Glutamatergic neuron (in vitro differentiated cells): ENCODE measurements at regions not wholly inside any gene's neighbourhood (a gene's known extent, or its start where the extent isn't known, plus 50 kb on each side); places are given as distances from the start of the nearest gene placed in this dataset. TPM values are rescaled to one million over a fixed set of nuclear protein-coding genes. Genes with fewer than 3 reads are reported as not detected.
A peak's percentile ranks its signal among the peaks of the same experiment; 100 is the strongest.
"Not testable (repeated sequence)": the region's sequence is repeated elsewhere in the genome, so short reads cannot be mapped to it uniquely, and the experiment has no call there.

Experiments
- DNase-seq: peaks from one replicate; pipeline ENCODE4 v3.0.0; 2022
- H3K27ac Mint-ChIP-seq: one replicate; pipeline ENCODE4 v1.8.0; 2020; ENCODE audit warnings: mild to moderate bottlenecking, mixed read lengths, inconsistent platforms; ENCODE audit not compliant: unreplicated experiment
- H3K27me3 Mint-ChIP-seq: one replicate; pipeline ENCODE4 v1.8.0; 2020; ENCODE audit warnings: mild to moderate bottlenecking, moderate library complexity, mixed read lengths, inconsistent platforms; ENCODE audit not compliant: unreplicated experiment
- H3K36me3 Mint-ChIP-seq: one replicate; pipeline ENCODE4 v1.8.0; 2020; ENCODE audit warnings: mild to moderate bottlenecking, mixed read lengths, inconsistent platforms; ENCODE audit not compliant: unreplicated experiment
- H3K4me1 Mint-ChIP-seq: one replicate; pipeline ENCODE4 v1.8.0; 2020; ENCODE audit warnings: mild to moderate bottlenecking, low read depth, mixed read lengths, inconsistent platforms; ENCODE audit not compliant: unreplicated experiment
- H3K4me3 Mint-ChIP-seq: one replicate; pipeline ENCODE4 v1.8.0; 2020; ENCODE audit warnings: mild to moderate bottlenecking, mixed read lengths, inconsistent platforms; ENCODE audit not compliant: unreplicated experiment
- H3K9me3 Mint-ChIP-seq: one replicate; pipeline ENCODE4 v1.8.0; 2020; ENCODE audit warnings: mild to moderate bottlenecking, moderate library complexity, mixed read lengths, inconsistent platforms; ENCODE audit not compliant: unreplicated experiment
- microRNA-seq: library from miRNA; unstranded; fragments of <30 nt; microRNA quantifications from one replicate; pipeline ENCODE4, GENCODE V29; 2020; ENCODE audit not compliant: unreplicated experiment

GRCh38 chr2:87687550-87688270, 60.2 kb upstream of the PLGLB2 start:
- not testable (repeated sequence) for H3K4me1 Mint-ChIP-seq, H3K36me3 Mint-ChIP-seq, H3K27me3 Mint-ChIP-seq, H3K27ac Mint-ChIP-seq, H3K4me3 Mint-ChIP-seq, H3K9me3 Mint-ChIP-seq
- peak; percentile 36 for DNase-seq

GRCh38 chr2:87691899-87692592, 55.8 kb upstream of the PLGLB2 start:
- H3K4me3 Mint-ChIP-seq, H3K27me3 Mint-ChIP-seq, H3K4me1 Mint-ChIP-seq, DNase-seq, H3K9me3 Mint-ChIP-seq, H3K36me3 Mint-ChIP-seq, H3K27ac Mint-ChIP-seq: not testable (repeated sequence)

- DNase-seq, H3K36me3 Mint-ChIP-seq, H3K27ac Mint-ChIP-seq, H3K4me3 Mint-ChIP-seq, H3K9me3 Mint-ChIP-seq, H3K4me1 Mint-ChIP-seq, H3K27me3 Mint-ChIP-seq: not testable (repeated sequence)
Measured at GRCh38 chr2:87692914-87693313, 55.0 kb upstream of the PLGLB2 start.

GRCh38 chr2:87693882-87694281, 54.0 kb upstream of the PLGLB2 start:
- not testable (repeated sequence) for H3K27me3 Mint-ChIP-seq, H3K4me1 Mint-ChIP-seq, H3K36me3 Mint-ChIP-seq, DNase-seq, H3K9me3 Mint-ChIP-seq, H3K4me3 Mint-ChIP-seq, H3K27ac Mint-ChIP-seq

- not testable (repeated sequence) for H3K27ac Mint-ChIP-seq, H3K9me3 Mint-ChIP-seq, H3K36me3 Mint-ChIP-seq, H3K4me1 Mint-ChIP-seq, DNase-seq, H3K4me3 Mint-ChIP-seq, H3K27me3 Mint-ChIP-seq
Measured at GRCh38 chr2:87695596-87696323, 52.1 kb upstream of the PLGLB2 start.

Small RNAs in the stretch of these regions (microRNA-seq; reads per million reads assigned to microRNA genes)
- gene MIR4771-1 = not detected
